ENCODE measurements at regions not wholly inside any gene's neighbourhood (a gene's known extent, or its start where the extent isn't known, plus 50 kb on each side); places are given as distances from the start of the nearest gene placed in this dataset.

GRCh38 chr3:116912116-116912515 lies 202.5 kb downstream of the TUSC7 start:
- ATAC-seq (no peak), DNase-seq (ENCODE audit: low spot score) (no peak)
- intact Hi-C loops (cut with DNase I) = no loop called here

DNA sequence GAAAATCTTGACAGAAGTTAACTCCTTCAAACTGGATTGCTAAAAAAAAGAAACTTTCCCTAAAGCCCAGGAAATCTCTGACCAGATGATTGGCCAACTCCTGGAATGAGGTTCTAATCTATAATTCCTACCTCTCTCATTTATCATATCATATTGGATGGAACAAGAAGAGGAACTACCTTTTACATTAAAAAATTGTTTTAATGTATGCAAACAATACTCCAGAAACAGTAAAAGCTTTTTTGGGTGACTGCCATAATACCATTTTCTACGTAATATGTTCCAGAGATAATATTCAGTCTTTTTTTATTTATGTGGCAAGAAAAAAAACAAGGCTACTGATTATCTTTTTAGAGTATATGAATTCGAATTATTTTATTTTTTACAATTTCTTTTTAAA lies 204.4 kb downstream of the TUSC7 start:
- no peak for ATAC-seq
- intact Hi-C loops (cut with DNase I) = no loop called here
- no peak for DNase-seq (ENCODE audit: low spot score)

DNA sequence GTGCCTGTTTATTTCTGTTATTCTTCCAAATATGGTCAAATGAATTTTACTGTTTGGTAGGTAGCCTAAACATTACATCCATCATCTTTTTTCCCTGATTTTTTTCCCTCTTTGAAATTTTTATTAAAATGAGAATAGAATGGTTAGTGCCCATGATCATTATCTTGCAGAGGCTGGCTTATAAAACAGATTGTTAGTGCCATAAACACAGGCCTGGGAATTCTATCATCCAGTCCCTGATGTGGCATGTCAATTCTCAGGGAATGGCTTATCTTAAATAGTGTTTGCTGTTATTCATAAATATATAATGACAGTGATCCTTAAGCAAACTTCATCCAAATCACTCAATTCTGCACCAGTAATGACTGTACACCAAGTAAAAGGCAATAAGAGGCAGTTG lies 207.3 kb downstream of the TUSC7 start:
- DNase-seq (ENCODE audit: low spot score) = no peak
- no peak for ATAC-seq
- intact Hi-C loops (cut with DNase I) = no loop called here

DNA sequence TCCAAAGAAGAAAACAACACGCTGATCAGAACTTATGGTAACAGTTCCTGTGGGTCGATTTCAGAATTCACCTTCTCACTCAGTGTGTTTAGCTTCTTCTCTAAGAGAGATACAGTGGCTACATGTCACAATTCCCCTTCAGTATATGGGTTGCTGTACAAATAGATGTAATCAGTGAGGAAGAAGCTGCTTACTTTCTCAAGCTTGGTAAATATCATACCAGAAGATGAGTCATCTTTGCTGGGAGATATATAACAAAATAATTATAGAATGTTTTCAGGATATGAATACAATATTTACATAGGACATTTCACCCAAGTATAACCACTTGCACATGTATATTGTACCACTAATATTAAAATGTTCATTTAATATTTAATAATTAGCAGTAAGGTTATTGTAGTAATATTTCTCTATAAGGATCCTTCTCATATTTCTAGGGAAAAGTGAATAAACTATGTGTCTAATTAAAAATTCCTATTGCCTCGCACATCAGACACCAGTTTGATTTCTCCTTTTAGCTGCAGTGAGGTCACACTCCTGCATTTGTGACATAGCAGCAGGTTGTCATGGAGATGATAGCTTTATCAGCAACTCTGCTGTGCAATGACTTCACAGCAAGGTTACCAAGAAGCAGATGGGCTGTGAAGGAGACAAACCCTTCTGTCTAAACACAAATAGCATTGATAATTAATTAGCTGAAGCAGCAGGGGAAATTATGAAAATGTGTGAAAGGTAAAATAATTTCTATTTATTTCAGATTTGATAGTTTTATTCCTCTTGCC lies 211.4 kb downstream of the TUSC7 start:
- ATAC-seq (no peak), DNase-seq (ENCODE audit: low spot score) (no peak)
- intact Hi-C loops (cut with DNase I) = no loop called here

DNA sequence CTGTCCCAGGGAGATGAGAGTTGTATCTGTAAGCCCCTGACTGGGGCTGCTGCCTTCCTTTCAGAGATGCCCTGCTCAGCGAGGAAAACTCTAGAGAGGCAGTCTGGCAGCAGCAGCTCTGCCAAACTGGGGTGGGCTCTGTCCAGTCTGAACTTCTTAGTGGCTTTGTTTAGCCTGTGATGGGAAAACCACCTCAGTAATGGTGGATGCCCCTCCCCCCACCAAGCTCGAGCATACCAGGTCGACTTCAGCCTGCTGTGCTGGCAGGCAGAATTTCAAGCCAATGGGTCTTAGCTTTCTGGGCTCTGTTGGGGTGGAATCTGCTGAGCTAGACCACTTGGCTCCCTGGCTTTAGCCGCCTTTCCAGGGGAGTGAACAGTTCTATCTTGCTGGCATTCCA lies 218.3 kb downstream of the TUSC7 start:
- DNase-seq (ENCODE audit: low spot score) (no peak), ATAC-seq (no peak)
- intact Hi-C loops (cut with DNase I) = no loop called here

DNA sequence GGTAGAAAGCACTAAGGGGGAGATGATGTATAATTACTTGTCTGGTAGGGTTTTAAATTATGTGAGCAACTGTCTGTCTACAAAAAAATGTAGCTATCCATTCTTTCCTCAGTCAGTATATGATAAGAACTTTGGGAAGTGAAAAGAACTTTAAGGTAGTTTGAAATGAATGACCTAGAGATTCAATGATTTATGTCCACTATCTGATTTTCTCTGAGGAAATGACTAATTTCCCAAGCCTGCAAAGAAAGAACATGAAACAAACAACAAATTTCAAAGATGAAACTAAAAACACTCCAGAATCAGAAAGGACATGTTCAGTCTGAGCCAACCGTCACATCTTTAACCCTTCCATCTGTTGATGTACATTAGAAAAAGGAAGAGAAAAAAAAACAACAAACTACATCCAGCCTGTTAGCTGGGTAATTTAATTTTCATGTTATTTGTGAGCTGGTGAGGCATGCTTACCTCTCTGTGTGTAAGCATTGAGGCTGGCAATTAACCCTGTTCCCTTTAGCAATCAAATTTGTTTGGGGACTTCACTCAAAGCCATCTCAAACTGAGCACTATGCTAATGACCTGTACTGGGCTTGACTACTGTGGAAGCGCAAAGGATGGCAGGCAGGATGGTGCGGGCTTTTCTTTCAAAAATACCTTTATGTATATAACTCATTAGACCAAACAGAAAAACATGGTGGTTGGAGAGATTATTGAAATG lies 220.1 kb downstream of the TUSC7 start:
- ATAC-seq (no peak), DNase-seq (ENCODE audit: low spot score) (no peak)
- intact Hi-C loops (cut with DNase I) = no loop called here

DNA sequence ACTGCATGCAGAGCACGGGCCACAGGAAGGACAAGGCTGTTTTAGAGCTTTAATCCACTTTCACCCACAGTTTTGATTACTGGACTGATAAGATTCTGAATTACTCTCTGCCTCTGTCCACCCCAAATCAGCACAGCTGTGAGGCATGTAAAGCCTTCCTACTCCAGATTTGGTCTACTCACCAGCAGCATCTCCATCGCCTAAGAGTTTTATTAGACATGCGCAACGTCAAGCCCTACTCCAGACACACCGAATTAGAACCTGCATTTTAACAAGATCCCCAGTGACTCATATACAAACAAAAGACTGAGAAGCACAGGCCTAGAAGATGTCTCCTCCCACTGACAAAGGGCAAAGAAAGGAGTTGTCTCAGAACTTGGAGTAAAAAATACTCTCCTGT lies 221.2 kb downstream of the TUSC7 start:
- ATAC-seq = no peak
- intact Hi-C loops (cut with DNase I) = no loop called here
- DNase-seq (ENCODE audit: low spot score) = no peak

GRCh38 chr3:116939091-116939490 lies 229.5 kb downstream of the TUSC7 start:
- ATAC-seq (no peak), DNase-seq (ENCODE audit: low spot score) (no peak)
- intact Hi-C loops (cut with DNase I) = no loop called here

DNA sequence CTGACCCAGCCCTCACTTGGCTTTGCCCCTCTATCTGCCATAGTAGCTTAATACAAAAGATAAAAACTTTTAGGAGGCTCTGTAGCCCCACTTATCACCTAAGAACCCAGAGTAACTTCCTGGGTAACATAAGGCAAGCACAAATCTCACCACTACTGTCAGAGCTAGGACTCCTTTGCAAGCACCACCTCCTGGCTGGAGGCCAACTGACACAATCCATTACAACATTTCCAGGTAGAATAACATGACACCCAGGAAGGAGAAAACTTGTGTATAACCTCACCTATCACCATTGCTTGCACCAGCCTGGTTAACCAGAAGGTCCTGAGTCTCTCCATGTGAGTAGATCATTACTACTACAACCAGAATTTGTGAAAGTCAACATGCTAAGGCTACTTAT lies 230.0 kb downstream of the TUSC7 start:
- intact Hi-C loops (cut with DNase I) = no loop called here
- ATAC-seq = no peak
- DNase-seq (ENCODE audit: low spot score) = no peak

GRCh38 chr3:116940719-116941118 lies 231.1 kb downstream of the TUSC7 start:
- ATAC-seq = no peak
- DNase-seq (ENCODE audit: low spot score) = no peak
- intact Hi-C loops (cut with DNase I) = no loop called here

GRCh38 chr3:116946376-116946775 lies 236.8 kb downstream of the TUSC7 start:
- ATAC-seq (no peak), DNase-seq (ENCODE audit: low spot score) (no peak)
- intact Hi-C loops (cut with DNase I) = no loop called here

DNA sequence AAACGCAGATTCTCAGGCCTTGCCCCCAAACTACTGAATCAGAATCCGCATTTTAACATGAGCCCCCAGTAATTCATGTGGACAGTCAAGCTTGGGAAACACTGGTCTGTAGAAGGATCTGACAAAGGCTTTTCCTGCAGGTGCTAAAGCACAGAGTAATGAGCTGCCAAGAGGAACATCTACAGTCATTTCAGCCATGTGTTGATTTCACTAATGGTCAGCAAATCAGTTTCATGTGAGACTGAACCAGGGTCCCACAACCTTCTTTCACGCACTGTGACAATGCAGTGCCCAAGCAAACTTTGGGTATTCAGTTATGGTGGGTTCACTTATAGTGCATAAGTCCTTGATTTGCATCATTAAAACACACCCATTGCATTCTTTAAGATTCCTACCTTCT lies 237.6 kb downstream of the TUSC7 start:
- no peak for ATAC-seq
- intact Hi-C loops (cut with DNase I) = no loop called here
- DNase-seq (ENCODE audit: low spot score) = no peak

DNA sequence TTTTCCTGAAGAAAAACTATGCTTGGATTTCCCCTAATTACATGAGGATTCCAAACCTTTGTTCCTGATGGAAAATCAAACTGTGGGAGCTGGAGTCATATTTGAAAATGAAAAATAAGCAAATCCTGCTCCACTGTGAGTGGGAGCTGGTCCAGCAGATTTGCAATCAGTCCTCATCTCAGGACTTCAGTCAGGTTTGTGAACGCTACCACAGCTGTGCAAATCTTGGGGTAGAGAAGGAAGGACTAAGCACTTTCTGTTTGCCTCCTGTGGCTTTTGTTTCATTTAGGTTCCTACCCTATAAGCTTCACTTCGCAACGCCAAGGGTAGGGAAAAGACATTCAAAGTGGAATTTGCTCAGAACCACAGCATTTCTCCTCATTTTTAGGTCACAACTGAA lies 238.2 kb downstream of the TUSC7 start:
- intact Hi-C loops (cut with DNase I) = no loop called here
- no peak for DNase-seq (ENCODE audit: low spot score)
- ATAC-seq = no peak

GRCh38 chr3:116950301-116951055 lies 240.9 kb downstream of the TUSC7 start:
- intact Hi-C loops (cut with DNase I) = no loop called here
- ATAC-seq = no peak
- DNase-seq (ENCODE audit: low spot score) = no peak

DNA sequence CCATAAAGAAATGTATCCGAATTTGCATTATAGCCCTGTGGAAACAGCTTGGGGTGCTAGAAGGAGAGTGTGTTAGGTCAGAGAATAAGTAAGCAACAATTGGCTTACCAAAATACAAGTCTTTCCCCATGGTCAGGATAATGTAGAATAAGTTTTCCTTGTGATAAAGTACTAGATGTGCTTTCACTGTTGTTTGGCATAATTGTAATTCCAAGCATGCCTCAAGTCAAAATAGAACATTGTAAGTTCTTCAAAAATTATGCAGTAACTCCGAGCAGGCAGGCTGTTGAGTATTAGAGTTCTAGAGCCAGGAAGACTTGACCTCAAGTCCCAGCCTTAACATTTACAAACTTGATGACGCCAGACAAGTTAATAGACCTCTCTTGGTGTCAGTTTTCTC lies 242.0 kb downstream of the TUSC7 start:
- intact Hi-C loops (cut with DNase I) = no loop called here
- DNase-seq (ENCODE audit: low spot score) (no peak), ATAC-seq (peak; percentile 71)

GRCh38 chr3:116958291-116958690 lies 248.7 kb downstream of the TUSC7 start:
- DNase-seq (ENCODE audit: low spot score) (no peak), ATAC-seq (no peak)
- intact Hi-C loops (cut with DNase I) = no loop called here

GRCh38 chr3:116961106-116961505 lies 251.5 kb downstream of the TUSC7 start:
- no peak for DNase-seq (ENCODE audit: low spot score)
- no peak for ATAC-seq
- intact Hi-C loops (cut with DNase I) = no loop called here

GRCh38 chr3:116963802-116964201 lies 254.2 kb downstream of the TUSC7 start:
- DNase-seq (ENCODE audit: low spot score) = no peak
- intact Hi-C loops (cut with DNase I) = no loop called here
- ATAC-seq = no peak

- intact Hi-C loops (cut with DNase I) = no loop called here
- DNase-seq (ENCODE audit: low spot score) (no peak), ATAC-seq (no peak)
These were observed 257.1 kb downstream of the TUSC7 start for GRCh38 chr3:116966649-116967048.

GRCh38 chr3:116969135-116969534 lies 259.6 kb downstream of the TUSC7 start:
- intact Hi-C loops (cut with DNase I) = no loop called here
- ATAC-seq (no peak), DNase-seq (ENCODE audit: low spot score) (no peak)

All from sciatic nerve (tissue), 2 donors.